SIG-M5 (cell line): ENCODE measurements at regions not wholly inside any gene's neighbourhood (a gene's known extent, or its start where the extent isn't known, plus 50 kb on each side); places are given as distances from the start of the nearest gene placed in this dataset.

Experiments used
- DNase-seq: peaks from one replicate; lab custom pipeline; 2025; lab: John Stamatoyannopoulos, UW

- DNase-seq: no peak
Observed at GRCh38 chr13:67353941-67354340, 123.8 kb upstream of the PCDH9 start.

DNA sequence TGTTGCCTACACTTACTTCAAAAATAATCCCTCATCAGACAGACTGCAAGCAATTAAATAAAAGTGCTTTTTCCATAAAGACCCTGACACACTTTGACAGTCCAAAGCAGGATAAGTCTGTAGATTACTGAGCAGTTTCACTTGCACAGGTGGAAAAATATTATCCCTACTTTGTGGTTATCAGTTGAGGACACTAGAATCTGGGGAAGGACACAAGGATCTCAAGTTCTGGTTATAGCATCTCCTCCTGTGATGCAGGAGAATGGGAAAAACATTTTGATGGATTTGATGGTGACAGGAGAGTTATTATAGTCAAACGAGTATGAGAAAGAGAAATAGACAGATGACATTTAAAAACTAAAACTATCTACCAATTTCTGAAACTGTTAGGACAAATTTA, 122.9 kb upstream of the PCDH9 start:
- DNase-seq: no peak

GRCh38 chr13:67351909-67352308, 121.8 kb upstream of the PCDH9 start:
- no peak for DNase-seq

- DNase-seq: no peak
Observed at GRCh38 chr13:67351114-67351513, 121.0 kb upstream of the PCDH9 start.

DNA sequence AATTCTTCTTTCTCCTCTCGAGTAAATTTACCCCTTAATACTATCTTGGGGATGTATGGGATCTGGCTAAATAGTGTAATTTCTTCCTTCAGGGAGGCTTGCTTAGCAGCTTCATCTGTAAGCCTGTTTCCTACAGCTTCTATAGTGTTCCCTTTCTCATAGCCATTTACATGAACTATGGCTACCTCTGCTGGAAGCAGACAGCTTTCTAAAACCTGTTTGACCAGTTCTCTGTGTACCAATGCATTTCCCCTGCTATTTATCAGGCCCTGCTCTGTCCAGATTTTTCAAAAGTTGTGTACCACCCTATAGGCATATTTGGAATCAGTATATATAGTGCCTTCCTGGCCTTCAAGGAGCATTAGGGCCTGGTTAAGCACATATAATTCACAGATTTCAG, 113.6 kb upstream of the PCDH9 start:
- no peak for DNase-seq

GRCh38 chr13:67341406-67341805, 111.3 kb upstream of the PCDH9 start:
- DNase-seq: no peak

GRCh38 chr13:67330149-67330548, 100.0 kb upstream of the PCDH9 start:
- no peak for DNase-seq

DNA sequence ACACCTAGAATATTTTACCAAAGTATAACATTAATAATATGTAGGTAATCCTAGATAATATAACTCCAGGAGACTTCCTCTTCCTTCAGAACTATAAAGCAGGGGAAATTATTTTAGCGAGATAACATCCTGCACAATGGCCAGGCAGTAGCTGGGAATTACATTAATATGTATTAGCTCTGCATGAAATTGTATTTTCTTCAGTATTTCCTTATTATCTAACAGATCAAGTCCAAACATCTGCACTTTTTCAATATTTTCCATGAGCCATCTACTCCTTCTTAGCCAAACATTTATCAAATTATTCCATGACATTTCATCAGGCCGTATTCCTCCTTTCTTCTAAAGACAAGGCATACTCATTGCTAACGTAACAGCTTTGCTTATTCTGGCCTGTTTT, 98.8 kb upstream of the PCDH9 start:
- no peak for DNase-seq

DNA sequence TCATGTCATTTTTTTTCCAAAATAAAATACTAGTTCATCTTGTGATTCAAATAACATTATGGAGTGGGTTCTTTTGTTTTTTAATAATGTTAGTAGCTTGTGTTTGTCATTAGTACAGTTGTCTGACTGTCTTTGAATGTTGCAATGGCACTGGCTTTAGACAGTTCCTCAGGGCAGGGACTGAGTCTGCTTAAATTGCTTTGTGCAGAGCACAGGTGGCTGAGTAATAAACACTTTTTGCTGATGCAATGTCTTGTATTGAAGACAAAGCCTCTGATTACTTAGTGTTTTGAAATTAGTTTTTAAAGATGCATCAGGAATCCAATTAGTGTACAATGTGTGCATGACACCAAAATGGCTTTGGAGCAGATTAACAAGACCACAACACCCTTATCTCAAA, 88.7 kb upstream of the PCDH9 start:
- DNase-seq: no peak

DNA sequence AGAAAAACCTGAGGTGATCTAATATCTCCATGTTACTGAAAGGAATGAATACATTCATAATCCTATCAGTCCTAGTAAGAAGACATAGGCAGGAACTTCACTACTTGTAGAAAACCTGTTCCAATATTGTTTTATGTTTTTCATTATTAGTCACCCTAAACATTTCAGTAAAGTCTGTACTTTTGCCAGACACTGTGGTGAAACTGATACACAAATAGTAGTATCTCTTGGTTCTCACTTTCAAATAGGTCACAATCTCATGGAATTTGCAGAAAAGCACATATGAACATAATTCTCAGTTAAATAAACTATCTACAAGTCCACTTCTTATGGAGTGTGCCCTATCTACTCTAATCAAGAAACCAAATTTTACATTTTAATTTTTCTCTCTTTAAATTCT, 88.3 kb upstream of the PCDH9 start:
- no peak for DNase-seq

GRCh38 chr13:67314405-67314804, 84.3 kb upstream of the PCDH9 start:
- DNase-seq: no peak

GRCh38 chr13:67308004-67308772, 78.1 kb upstream of the PCDH9 start:
- no peak for DNase-seq

GRCh38 chr13:67306742-67307141, 76.6 kb upstream of the PCDH9 start:
- no peak for DNase-seq

DNA sequence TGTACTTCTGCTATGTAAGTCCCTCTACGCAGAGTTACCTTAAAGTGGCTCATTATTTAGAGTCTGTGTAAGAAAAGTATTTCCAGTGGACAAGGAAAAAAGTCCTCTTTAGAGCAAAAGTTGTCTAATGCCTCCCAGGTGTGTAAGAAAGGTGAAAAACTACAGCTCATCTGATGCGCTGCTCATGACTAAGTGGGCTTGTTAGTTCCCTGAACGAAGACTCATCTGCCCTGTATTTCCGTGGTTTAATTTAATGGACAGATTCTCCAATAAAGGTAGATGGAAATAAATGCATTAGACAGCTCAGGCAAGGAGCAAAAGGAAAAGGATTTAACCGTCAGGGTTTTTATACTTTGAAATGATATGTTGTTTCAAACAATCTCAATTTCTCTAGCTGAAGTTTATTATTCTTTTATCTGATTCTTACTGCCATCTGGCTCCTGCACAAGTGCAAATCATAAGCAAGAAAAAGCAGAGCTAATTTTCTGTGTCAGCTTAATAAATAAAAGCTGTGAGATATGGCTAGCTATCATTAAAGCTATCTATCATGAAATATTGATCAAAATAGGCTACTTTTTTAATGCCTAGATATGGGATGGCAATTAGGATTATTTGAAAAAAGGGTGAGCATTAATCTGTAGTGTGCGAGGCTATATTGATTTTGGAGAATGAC, 73.7 kb upstream of the PCDH9 start:
- DNase-seq: no peak

DNA sequence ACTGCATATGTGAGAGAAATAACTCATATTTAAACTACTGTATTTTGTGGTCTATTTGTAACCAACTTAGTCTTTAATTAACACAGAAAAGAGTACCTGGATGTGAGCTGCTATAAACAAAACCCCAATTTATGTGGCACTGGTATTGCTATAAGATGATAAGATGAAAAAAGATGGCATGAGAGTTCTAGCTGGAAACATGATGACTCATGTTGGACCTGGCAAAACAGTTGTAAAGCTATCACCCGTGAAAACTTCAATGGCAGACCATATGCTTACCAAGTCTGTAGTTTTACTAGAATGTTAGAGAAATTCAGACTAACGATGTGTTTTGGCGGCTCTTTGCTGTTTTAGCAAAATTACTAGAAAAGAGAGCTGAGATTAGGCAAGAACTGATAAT, 69.6 kb upstream of the PCDH9 start:
- no peak for DNase-seq

DNA sequence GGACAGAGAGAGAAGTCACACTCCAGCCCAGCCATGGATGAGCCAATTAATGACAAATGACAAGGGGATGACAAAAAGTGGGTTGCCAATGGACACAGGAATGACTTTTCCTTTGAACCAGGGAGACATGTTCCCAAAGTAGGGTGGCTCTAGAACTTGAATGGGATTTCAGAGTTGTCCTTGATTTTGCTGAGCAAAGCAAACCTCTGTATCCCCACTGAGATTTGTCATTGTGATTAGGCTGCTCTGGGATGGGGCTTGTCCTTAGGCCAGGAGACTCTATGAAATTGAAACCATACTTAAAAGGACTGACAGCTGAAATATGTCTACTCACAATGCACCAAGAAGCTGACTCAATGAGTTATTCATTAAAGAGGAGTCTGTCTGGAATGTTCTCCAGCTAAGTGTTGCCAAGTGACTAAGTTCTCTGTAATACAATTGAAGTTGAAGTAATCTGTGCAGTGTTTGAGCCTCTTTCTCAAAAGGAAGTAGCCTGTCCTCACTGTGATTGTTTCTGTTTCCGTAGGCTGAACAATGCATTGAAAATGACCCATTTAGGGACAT, 69.0 kb upstream of the PCDH9 start:
- no peak for DNase-seq

DNA sequence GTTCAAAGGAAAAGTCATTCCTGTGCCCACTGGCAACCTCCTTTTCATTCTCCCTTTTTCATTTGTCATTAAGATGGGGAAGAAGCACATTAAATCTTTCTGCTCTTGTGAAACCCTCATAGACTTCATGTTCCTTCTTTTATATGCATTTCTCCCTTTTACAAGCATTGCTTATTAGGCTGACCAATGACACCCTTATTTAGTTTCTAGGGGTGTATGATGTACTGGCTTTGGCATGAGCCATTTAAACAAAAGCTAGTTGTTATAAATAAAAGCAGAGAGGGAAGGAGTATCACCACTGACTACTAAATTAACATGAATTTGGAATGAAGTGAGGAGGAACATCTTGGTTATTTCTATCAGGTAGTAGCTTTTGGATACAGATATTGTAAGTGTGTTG, 68.2 kb upstream of the PCDH9 start:
- DNase-seq: no peak

GRCh38 chr13:67296511-67296910, 66.4 kb upstream of the PCDH9 start:
- no peak for DNase-seq

GRCh38 chr13:67292886-67293285, 62.8 kb upstream of the PCDH9 start:
- DNase-seq: no peak

DNA sequence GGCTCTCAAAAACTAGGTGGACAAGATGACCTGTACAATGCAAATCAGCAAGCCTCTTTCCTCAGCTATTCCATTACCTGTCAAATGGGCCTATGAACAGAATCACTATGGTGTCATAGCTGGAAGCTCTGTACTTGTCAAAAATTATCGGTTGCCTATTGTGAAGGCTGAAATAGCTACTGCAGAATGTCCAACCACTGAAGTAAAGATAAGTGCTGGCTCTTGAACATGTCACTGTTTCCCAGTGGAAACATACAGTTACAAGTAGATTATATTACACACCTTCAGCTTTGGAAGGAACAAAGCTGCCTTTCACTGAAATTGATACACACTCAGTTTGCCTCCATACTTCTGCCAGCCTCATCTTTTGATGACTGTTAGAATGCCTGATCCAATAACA, 55.5 kb upstream of the PCDH9 start:
- DNase-seq: no peak

GRCh38 chr13:67283637-67284036, 53.5 kb upstream of the PCDH9 start:
- no peak for DNase-seq

GRCh38 chr13:67281466-67281865, 51.3 kb upstream of the PCDH9 start:
- DNase-seq: no peak
